ENCODE measurements at regions not wholly inside any gene's neighbourhood (a gene's known extent, or its start where the extent isn't known, plus 50 kb on each side); places are given as distances from the start of the nearest gene placed in this dataset.
"Not testable (repeated sequence)": the region's sequence is repeated elsewhere in the genome, so short reads cannot be mapped to it uniquely, and the experiment has no call there.

DNA sequence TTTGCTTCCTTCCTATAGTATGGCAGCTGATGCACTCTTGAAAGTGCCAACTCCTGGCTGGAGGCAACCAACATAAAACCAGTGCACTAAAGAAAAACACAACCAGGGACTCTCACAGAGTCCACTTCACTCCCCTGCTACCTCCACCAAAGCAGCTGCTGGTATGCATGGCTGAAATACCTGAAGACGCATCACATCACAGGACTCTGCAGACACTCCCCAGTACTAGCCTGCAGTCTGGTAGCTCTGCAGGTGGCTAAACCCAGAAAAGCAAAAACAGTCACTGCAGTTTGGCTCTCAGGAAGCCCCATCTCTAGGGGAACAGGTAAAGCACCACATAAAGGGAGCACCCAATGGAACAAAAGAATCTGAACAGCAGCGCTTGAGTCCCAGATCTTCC lies 473.0 kb upstream of the SPTLC3 start:
- CTCF ChIA-PET, result no interaction called here
- TF ChIP-seq CTCF (IDR thresholded peaks at IDR 0.05; ENCODE audit: control extremely low read depth, extremely low read depth, low read depth, missing control alignments), result no peak
- POLR2A ChIA-PET, result no interaction called here
- DNase-seq (ENCODE audit: extremely low spot score), result no peak

- TF ChIP-seq CTCF (IDR thresholded peaks at IDR 0.05; ENCODE audit: control extremely low read depth, extremely low read depth, low read depth, missing control alignments), result no peak
- ChIA-PET POLR2A (no interaction called here), CTCF (interaction anchor here (1.5 kb wide), 1 partner anchor 10 kb away, joined by 6 read pairs; no protein-coding TSS in a partner anchor)
- no peak for DNase-seq (ENCODE audit: extremely low spot score)
Measured at GRCh38 chr20:12554426-12554825, 454.3 kb upstream of the SPTLC3 start.

DNA sequence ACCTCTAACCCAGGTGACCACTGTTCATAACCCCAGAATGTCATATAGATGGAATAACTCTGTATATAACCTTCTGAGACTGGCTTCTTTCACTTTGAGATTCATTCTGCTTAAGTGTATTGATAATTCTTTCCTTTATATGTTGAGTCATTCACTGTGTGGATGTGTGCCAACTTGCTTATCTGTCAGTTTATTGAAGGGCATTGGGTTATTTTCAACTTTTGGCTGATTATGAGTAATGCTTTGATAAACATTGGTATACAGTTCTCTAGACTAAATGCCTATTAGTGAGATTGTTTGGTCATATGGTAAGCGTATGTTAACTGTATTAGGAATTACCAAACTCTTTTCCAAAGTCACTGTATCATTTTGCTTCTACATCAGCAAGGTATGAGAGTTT lies 453.4 kb upstream of the SPTLC3 start:
- TF ChIP-seq CTCF (IDR thresholded peaks at IDR 0.05; ENCODE audit: control extremely low read depth, extremely low read depth, low read depth, missing control alignments), result no peak
- no peak for DNase-seq (ENCODE audit: extremely low spot score)
- ChIA-PET POLR2A (no interaction called here), CTCF (no interaction called here)

- DNase-seq (ENCODE audit: extremely low spot score); POLR2A ChIA-PET; CTCF ChIA-PET: not testable (repeated sequence)
Measured at GRCh38 chr20:12555849-12556248, 452.9 kb upstream of the SPTLC3 start.

DNA sequence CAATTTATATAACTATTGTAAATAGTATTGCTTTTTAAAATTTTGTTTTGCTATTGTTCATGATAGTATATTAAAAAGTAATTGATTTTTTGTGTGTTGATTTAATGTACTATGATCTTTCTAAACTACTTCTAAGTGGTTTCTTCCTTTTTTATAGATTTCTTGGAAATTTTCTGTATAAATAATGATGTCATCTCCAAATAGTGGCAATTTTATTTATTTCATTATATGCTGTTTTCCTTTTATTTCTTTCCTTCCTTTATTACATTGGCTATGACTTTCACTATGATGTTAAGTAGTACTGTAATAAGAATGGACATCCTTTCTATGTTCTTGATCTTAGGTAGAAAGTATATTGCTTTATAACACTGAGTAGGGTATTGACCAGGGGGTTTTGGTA lies 451.5 kb upstream of the SPTLC3 start:
- no peak for DNase-seq (ENCODE audit: extremely low spot score)
- TF ChIP-seq CTCF (IDR thresholded peaks at IDR 0.05; ENCODE audit: control extremely low read depth, extremely low read depth, low read depth, missing control alignments), result no peak
- CTCF ChIA-PET, result no interaction called here
- POLR2A ChIA-PET, result no interaction called here

GRCh38 chr20:12564979-12565378 lies 443.8 kb upstream of the SPTLC3 start:
- ChIA-PET POLR2A (no interaction called here), CTCF (interaction anchor here (1.8 to 2.7 kb wide), 2 partner anchors 10 to 11 kb away, joined by 6 to 10 read pairs; no protein-coding TSS in a partner anchor)
- DNase-seq (ENCODE audit: extremely low spot score), result no peak
- no peak for TF ChIP-seq CTCF (IDR thresholded peaks at IDR 0.05; ENCODE audit: control extremely low read depth, extremely low read depth, low read depth, missing control alignments)

- no peak for TF ChIP-seq CTCF (IDR thresholded peaks at IDR 0.05; ENCODE audit: control extremely low read depth, extremely low read depth, low read depth, missing control alignments)
- POLR2A ChIA-PET, result no interaction called here
- DNase-seq (ENCODE audit: extremely low spot score), result no peak
- CTCF ChIA-PET, result no interaction called here
Measured at GRCh38 chr20:12566596-12566995, 442.2 kb upstream of the SPTLC3 start.

Measured in GM10248 (cell line).